Kasumi-1 (cell line): ENCODE measurements at regions not wholly inside any gene's neighbourhood (a gene's known extent, or its start where the extent isn't known, plus 50 kb on each side); places are given as distances from the start of the nearest gene placed in this dataset.
A peak's percentile ranks its signal among the peaks of the same experiment; 100 is the strongest.
"Not testable (repeated sequence)": the region's sequence is repeated elsewhere in the genome, so short reads cannot be mapped to it uniquely, and the experiment has no call there.

Experiments
- DNase-seq, 2 experiments: peaks; one replicate each; lab custom pipeline; 2025; lab: John Stamatoyannopoulos, UW

GRCh38 chr15:96470681-96471310, 140.3 kb downstream of the NR2F2 start:
- DNase-seq = no peak

GRCh38 chr15:96472681-96473080, 142.2 kb downstream of the NR2F2 start:
- no peak for DNase-seq

GRCh38 chr15:96473556-96473955, 143.1 kb downstream of the NR2F2 start:
- DNase-seq = no peak

GRCh38 chr15:96474231-96474664, 143.7 kb downstream of the NR2F2 start:
- no peak for DNase-seq

GRCh38 chr15:96477227-96477626, 146.7 kb downstream of the NR2F2 start:
- no peak for DNase-seq

GRCh38 chr15:96484412-96484811, 153.9 kb downstream of the NR2F2 start:
- DNase-seq = not testable (repeated sequence)

GRCh38 chr15:96484830-96485229, 154.3 kb downstream of the NR2F2 start:
- DNase-seq = peak in 1 of 2 experiments; percentile 27

GRCh38 chr15:96487245-96487644, 156.7 kb downstream of the NR2F2 start:
- no peak for DNase-seq

- DNase-seq = not testable (repeated sequence)
These were observed 160.7 kb downstream of the NR2F2 start for GRCh38 chr15:96491066-96491699.

GRCh38 chr15:96491700-96492644, 161.5 kb downstream of the NR2F2 start:
- DNase-seq = not testable (repeated sequence)

GRCh38 chr15:96494505-96494904, 164.0 kb downstream of the NR2F2 start:
- DNase-seq = peak; percentile 3 to 27

GRCh38 chr15:96495386-96495785, 164.9 kb downstream of the NR2F2 start:
- DNase-seq = no peak

- no peak for DNase-seq
These were observed 167.5 kb downstream of the NR2F2 start for GRCh38 chr15:96497951-96498350.

- no peak for DNase-seq
These were observed 170.0 kb downstream of the NR2F2 start for GRCh38 chr15:96500508-96500907.

GRCh38 chr15:96501362-96501761, 170.9 kb downstream of the NR2F2 start:
- no peak for DNase-seq

- no peak for DNase-seq
These were observed 171.7 kb downstream of the NR2F2 start for GRCh38 chr15:96502196-96502595.

- DNase-seq = no peak
These were observed 172.8 kb downstream of the NR2F2 start for GRCh38 chr15:96503276-96503675.

- DNase-seq = no peak
These were observed 173.9 kb downstream of the NR2F2 start for GRCh38 chr15:96504371-96504770.

- no peak for DNase-seq
These were observed 174.5 kb downstream of the NR2F2 start for GRCh38 chr15:96505014-96505413.

- DNase-seq = no peak
These were observed 184.2 kb downstream of the NR2F2 start for GRCh38 chr15:96514607-96515285.

GRCh38 chr15:96515371-96515770, 184.9 kb downstream of the NR2F2 start:
- DNase-seq = no peak

- DNase-seq = no peak
These were observed 190.9 kb downstream of the NR2F2 start for GRCh38 chr15:96521386-96521785.
